GM19438 (cell line): ENCODE measurements at regions not wholly inside any gene's neighbourhood (a gene's known extent, or its start where the extent isn't known, plus 50 kb on each side); places are given as distances from the start of the nearest gene placed in this dataset.
"Not testable (repeated sequence)": the region's sequence is repeated elsewhere in the genome, so short reads cannot be mapped to it uniquely, and the experiment has no call there.

Source experiments
- ATAC-seq: cut with Tn5 transposase; IDR thresholded peaks from one replicate; pipeline ENCODE4 v1.9.1; 2021; ENCODE audit warnings: low read depth; ENCODE audit not compliant: unreplicated experiment

- ATAC-seq: no peak
Measured at GRCh38 chr4:24369507-24370029, 214.8 kb downstream of the DHX15 start.

DNA sequence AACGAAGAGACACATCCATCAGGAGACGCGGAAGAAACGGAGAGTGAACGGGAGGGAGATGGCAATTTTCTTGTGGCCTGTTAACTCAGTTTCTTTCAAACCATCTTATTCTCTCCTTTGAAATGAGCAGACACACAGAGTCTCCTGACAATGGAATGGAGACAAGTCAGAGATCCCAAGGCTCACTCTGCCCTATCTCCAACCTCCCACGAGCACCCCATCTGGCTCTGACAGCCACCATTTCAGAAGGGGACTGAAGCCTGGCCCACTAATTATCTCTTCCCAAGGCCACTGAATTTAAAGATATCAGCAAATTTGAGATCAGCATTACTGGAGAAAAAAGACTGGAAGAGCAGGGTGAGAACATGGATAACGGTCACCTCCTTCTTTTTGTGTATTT is 215.6 kb downstream of the DHX15 start:
- ATAC-seq: no peak

DNA sequence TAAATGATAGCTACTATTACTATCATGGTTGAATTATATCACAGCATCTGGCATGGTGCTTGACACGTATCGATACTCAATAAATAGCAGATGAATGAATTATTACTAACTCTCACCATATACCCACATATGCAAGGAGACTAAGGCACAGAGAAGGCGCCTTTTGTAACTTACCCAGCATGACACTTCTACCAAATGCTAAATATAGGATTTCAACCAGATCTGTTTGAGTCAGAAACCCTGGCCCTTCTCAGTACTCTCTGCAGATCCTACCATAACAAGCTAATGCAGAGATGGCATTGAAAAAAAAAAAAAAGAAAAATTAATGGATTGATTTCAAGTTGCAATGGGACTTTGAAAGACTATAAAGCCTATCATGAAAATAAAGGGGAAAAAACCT is 219.5 kb downstream of the DHX15 start:
- ATAC-seq: no peak

DNA sequence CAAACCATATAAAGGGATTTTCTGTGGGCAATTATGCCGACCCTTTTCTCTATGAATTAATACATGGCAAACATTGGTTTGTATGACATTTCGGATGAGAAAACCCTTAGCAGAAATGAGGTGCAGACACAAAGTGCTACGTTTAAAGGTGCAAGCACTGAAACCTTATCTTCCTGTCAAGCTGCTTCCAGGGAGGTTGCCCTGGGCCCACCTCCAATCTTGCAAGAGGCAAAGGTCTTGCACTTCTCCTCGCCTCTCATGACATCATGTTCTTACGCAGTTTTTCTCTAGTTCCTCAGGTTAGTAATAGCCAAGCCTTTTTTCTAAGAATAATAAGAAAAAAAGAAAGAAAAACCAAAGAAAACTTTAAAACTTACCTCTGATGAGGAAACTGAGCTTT is 220.1 kb downstream of the DHX15 start:
- ATAC-seq: no peak

GRCh38 chr4:24363751-24364150 is 220.6 kb downstream of the DHX15 start:
- ATAC-seq: no peak

DNA sequence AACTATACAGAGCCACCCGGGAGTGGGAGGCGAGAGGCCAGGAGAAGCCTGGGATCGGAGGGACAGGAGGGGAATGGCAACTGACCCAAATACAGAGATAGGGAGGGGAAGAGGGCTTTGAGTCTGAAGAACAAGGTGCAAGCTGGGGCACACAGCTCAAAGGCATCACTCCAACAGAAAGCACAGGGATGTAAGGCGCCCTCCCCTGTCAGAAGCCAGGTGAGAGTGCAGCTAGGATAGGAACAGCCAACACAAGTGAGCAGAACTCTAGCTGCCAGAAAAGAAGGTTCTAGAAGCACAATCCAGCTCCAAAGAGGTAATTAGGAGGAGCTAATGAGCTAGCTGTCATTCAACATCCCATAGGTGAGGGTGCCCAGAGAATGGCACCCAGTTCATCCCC is 232.2 kb downstream of the DHX15 start:
- ATAC-seq: no peak

DNA sequence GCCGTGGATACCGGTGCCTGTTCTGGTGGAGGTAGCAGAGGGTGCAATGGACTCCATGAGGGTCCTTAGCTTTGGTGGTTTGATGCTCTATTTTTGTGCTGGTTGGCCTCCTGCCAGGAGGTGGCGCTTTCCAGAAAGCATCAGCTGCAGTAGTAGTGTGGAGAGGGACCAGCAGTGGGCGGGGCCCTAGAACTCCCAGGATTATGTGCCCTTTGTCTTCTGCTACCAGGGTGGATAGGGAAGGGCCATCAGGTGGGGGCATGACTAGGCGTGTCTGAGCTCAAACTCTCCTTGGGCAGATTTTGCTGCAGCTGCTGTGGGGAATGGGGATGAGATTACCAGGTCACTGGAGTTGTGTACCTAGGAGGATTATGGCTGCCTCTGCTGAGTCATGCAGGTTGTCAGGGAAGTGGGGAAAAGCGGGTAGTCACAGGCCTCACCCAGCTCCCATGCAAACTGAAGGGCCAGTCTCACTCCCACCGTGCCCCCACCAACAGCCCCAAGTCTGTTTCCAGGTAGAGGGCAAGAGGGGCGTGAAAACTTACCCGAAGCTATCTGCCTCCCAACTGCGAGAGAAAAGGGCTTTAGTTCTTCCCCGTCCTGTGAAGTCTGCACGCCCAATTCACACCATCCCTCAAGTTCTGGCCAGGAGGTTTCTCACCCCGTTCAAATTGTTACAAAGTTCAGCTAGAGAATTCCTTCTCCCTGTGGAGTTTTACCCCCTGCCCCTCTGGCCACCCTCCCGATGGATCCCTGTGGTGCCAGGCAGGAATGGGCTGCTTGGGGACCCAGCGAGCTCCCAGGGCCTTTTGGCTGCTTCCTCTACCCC is 235.0 kb downstream of the DHX15 start:
- not testable (repeated sequence) for ATAC-seq

DNA sequence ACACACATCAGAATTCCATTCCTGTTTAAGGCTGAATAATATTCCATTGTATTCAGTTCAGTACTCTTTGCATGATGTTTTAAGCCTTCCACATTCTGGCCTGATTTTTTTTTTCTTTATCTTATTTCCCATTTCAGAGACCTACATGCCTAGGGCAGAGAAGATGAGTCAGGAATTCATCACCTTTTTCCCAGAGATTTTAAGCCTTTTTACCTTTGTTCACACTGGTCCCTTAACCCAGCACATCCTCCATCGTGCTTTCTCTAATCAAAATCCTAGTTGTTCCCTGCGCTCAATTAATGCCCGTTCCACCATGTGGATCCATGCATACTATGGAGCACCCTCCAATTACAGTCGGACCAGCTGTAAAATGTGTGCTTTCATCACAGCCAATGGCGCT is 245.1 kb downstream of the DHX15 start:
- no peak for ATAC-seq

DNA sequence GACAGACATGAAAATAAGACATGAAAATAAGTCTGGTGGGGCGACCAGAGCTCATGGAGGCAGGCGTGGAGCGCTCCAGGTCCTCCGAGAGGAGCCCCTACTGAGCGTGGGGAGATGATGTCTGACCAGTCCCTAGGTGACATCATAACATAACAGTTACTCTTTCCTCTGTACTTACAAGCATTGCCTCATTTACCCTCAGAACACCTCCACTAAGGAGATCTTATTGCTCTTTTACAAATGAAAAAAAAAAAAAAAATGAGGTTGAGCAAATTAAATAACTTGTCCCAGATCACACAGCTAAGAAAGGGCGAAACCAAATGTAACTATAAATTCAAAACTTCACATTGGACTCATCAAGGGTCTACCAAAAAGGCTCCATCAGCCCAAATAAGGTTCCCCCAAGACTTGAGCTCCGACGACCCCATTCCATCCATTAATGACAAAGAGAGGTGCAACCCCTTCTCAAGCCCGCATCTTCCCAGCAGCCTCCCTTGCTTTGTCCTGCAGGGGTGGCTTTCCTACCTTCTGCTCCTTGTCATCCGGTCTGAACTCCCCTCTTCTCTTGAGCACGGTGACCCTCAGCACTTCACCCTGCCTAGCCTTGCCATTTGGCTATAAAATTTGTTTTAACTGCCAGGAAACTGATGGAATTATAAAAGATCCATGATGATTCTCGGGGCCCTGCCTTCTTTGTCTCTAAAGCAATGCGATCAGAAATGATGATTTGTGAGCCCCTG is 246.7 kb downstream of the DHX15 start:
- ATAC-seq: no peak

GRCh38 chr4:24335616-24336015 is 248.7 kb downstream of the DHX15 start:
- no peak for ATAC-seq

DNA sequence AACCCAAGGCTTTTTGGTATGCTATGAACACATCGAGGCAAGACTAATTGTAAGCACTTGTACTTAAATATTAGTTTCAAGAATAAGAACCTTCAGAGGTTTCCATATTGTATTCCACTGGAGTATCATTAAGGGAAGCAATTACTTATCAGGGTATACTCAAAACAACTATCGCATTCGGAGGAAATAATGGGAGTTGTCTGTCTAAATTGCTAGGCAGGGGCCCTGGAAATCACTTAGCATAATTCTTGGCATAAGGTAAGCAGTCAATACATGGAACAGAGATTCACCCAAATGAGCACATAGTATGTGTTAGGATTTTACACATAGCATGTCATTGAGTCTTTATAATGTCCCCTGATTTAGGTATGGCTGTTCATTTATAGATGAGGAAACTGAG is 249.4 kb downstream of the DHX15 start:
- no peak for ATAC-seq

- ATAC-seq: no peak
Measured at GRCh38 chr4:24330573-24330972, 253.8 kb downstream of the DHX15 start.

GRCh38 chr4:24330172-24330571 is 254.2 kb downstream of the DHX15 start:
- no peak for ATAC-seq

- no peak for ATAC-seq
Measured at GRCh38 chr4:24328711-24329110, 255.6 kb downstream of the DHX15 start.

DNA sequence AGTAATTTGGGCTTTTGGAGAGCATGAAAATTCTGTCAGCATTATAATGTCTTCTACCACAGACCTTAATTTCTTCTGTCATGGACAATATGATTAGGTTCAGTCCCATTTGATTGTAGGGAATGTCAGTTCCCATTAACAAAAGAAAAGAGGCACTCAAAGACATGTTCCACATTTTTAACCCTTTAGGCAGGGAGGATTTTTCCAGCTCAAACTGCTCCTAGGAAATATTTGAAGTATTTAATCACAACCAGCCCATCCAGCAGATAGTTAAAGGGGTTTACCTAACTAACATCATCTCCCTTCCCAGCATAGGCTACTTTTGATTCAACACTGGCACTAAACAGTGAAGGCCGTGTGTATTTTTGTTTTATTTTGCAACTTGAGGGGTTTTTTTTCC is 256.0 kb downstream of the DHX15 start:
- ATAC-seq: no peak

DNA sequence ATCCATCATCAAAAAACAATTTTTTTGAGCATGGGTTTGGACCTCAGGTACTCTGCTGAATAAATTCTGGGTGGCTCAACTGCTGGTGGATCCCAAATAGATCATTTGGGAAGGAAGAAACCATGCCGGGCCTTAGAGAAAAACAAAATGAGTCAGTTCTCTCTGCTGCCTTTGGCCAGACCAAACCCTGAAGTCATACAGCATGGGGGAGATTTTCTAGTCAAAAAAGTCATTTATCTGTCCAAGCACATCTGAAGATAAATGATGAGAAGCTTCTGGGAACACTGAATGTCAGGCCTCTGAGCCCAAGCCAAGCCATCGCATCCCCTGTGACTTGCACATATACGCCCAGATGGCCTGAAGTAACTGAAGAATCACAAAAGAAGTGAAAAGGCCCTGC is 261.4 kb downstream of the DHX15 start:
- no peak for ATAC-seq

GRCh38 chr4:24322511-24322910 is 261.8 kb downstream of the DHX15 start:
- no peak for ATAC-seq

DNA sequence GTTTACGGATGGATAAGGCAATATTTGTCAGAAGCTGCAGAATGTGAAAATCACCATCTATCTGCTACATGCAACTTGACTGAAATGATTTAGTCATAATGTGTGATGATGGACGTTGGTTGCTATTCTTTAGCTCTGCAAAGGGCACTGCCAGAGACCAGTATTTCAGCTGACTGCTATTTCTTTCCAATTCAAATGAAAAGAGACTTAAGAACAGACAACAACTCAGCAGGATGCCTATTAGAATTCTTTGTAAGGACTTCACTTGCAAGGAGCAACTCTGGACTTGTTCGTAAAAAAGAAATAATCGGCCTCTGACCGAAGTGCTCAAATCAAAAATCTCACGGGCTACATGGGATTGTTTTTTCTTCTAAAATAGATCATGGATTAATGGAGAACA is 262.7 kb downstream of the DHX15 start:
- no peak for ATAC-seq

DNA sequence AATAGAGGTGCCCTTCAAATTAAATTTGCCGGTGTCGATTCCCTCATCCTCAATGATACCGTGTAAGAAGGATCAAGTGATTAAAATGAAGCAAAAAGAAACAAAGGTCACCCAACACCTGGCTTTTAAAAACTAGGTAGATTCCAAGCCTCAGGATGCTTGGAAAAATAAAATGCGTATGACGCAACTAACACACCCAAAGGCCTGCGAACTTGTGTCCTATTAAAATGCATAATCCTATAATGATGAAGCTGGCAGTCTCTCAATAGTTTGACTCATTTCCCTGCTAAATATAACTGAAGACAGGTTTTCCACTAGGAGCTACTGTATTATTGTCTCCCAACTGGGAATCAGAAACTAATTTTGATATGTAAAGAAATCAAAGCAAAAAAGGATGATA is 263.2 kb downstream of the DHX15 start:
- no peak for ATAC-seq

DNA sequence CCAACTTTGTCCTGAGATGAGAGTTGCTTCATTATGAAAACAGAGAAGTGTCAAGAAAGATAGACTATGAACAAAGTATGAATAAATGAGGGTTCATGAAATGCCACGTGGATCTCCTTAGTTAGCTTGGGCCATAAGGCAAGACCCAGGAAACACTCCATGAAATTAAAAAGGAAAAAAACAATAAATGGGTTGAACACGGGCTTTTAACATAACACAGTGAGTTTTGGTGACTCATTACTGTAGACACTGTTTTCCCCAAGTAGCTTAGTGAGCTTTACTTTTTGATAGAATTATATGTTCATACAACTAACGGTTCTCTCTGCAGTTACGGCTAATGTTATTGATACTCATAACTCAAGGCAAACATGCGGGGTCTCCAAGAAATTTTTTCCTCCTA is 265.0 kb downstream of the DHX15 start:
- ATAC-seq: no peak

DNA sequence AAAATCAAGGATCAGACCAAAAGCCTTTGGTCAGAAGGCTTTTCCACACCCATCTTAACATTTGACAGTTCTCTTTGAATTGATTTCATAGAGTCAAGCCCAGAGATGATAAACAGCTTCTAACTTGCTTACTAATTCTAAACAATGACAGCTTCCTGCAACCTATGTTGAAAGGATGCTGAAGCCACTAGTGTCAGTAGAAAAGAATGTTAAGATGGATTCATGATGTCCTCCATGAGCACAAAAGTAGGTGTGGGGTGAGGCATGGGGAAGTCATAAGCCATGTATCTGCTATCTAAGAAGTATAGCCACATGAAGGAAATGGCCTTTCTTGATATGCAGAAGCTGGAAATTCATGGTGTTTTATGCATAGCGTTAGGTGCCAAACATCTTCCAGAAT is 269.3 kb downstream of the DHX15 start:
- ATAC-seq: no peak
